HL-60 (cell line): ENCODE measurements at regions not wholly inside any gene's neighbourhood (a gene's known extent, or its start where the extent isn't known, plus 50 kb on each side); places are given as distances from the start of the nearest gene placed in this dataset.
"Not testable (repeated sequence)": the region's sequence is repeated elsewhere in the genome, so short reads cannot be mapped to it uniquely, and the experiment has no call there.

Experiments used
- DNase-seq, 2 experiments: peaks; one replicate each; pipeline ENCODE4 v3.0.0-alpha.2; 2010 to 2020; ENCODE audit warnings: low read depth in 1 of 2, low spot score in 1 of 2
- H3K27ac ChIP-seq: fragments of 250-450 bp; sonication (Bioruptor Pico); replicated peaks from 2 replicates; pipeline ENCODE4 v1.5.1; 2020; ENCODE audit warnings: mild to moderate bottlenecking, moderate library complexity
- H3K27me3 ChIP-seq: fragments of 250-450 bp; sonication (Bioruptor Pico); 2 replicates; pipeline ENCODE4 v1.5.1; 2021; ENCODE audit warnings: mild to moderate bottlenecking, moderate library complexity; ENCODE audit not compliant: insufficient read depth, poor library complexity, severe bottlenecking
- H3K4me3 ChIP-seq: replicated peaks from 2 replicates; pipeline ENCODE4 v1.5.1; 2011; ENCODE audit warnings: mild to moderate bottlenecking, control low read depth, low read length; ENCODE audit not compliant: insufficient read depth
- CTCF ChIP-seq: IDR thresholded peaks from one replicate; pipeline ENCODE4 v1.5.1; 2011; ENCODE audit warnings: low read length, control low read depth, inconsistent platforms; ENCODE audit not compliant: insufficient read depth
- GABPA ChIP-seq: IDR thresholded peaks from 2 replicates; pipeline ENCODE4 v1.6.1; 2012; ENCODE audit warnings: low read depth
- POLR2AphosphoS5 ChIP-seq: IDR thresholded peaks from 2 replicates; pipeline ENCODE4 v1.6.1; 2012; ENCODE audit warnings: low read depth
- REST ChIP-seq: IDR thresholded peaks from 2 replicates; pipeline ENCODE4 v1.6.1; 2012; ENCODE audit warnings: low read depth; ENCODE audit not compliant: insufficient replicate concordance
- SPI1 ChIP-seq: IDR thresholded peaks from 2 replicates; pipeline ENCODE4 v1.6.1; 2012; ENCODE audit warnings: low read depth, mild to moderate bottlenecking, borderline replicate concordance

- TF ChIP-seq REST: no peak
- no peak for TF ChIP-seq SPI1
- TF ChIP-seq GABPA: no peak
- TF ChIP-seq CTCF: no peak
- no peak for TF ChIP-seq POLR2AphosphoS5
- H3K27ac ChIP-seq: no peak overlapping the region
- no peak overlapping the region for H3K4me3 ChIP-seq
- no peak for DNase-seq
- no peaks in the 10 kb centered on the region for H3K27me3 ChIP-seq
Observed at GRCh38 chr12:89059056-89059455, 293.2 kb downstream of the DUSP6 start.

GRCh38 chr12:89058402-89058801 lies 293.9 kb downstream of the DUSP6 start:
- DNase-seq: no peak
- TF ChIP-seq GABPA (no peak), SPI1 (no peak), REST (no peak), CTCF (no peak), POLR2AphosphoS5 (no peak)
- Histone ChIP-seq H3K27me3 (no peaks in the 10 kb centered on the region), H3K27ac (no peak overlapping the region), H3K4me3 (no peak overlapping the region)

GRCh38 chr12:89053817-89054216 lies 298.5 kb downstream of the DUSP6 start:
- H3K4me3 ChIP-seq, DNase-seq, H3K27ac ChIP-seq, H3K27me3 ChIP-seq: not testable (repeated sequence)

- H3K4me3 ChIP-seq: no peak overlapping the region
- no peak for TF ChIP-seq REST
- TF ChIP-seq CTCF: peak; percentile 79
- peak; percentile 25 to 53 for DNase-seq
- no peaks in the 10 kb centered on the region for H3K27me3 ChIP-seq
- H3K27ac ChIP-seq: no peak overlapping the region
Observed at GRCh38 chr12:89051065-89051677, 301.1 kb downstream of the DUSP6 start.
